Stimulated activated CD4-positive, alpha-beta T cell treated with anti-CD3 and anti-CD28 coated beads, Interleukin-15, amount 100 ng/mL, for 48 hours (primary cell): ENCODE measurements at regions not wholly inside any gene's neighbourhood (a gene's known extent, or its start where the extent isn't known, plus 50 kb on each side); places are given as distances from the start of the nearest gene placed in this dataset.
"Not testable (repeated sequence)": the region's sequence is repeated elsewhere in the genome, so short reads cannot be mapped to it uniquely, and the experiment has no call there.

Experiments used
- DNase-seq, 2 donors: peaks; one replicate each; pipeline ENCODE4 v3.0.0-alpha.2; 2020; ENCODE audit warnings: low read depth in 2 of 2

- DNase-seq = no peak
Measured at GRCh38 chr20:48381353-48382120, 446.3 kb downstream of the PREX1 start.

- no peak for DNase-seq
Measured at GRCh38 chr20:48380661-48381060, 447.1 kb downstream of the PREX1 start.

GRCh38 chr20:48378976-48379675, 448.7 kb downstream of the PREX1 start:
- no peak for DNase-seq

GRCh38 chr20:48377940-48378339, 449.9 kb downstream of the PREX1 start:
- no peak for DNase-seq

GRCh38 chr20:48375804-48376203, 452.0 kb downstream of the PREX1 start:
- DNase-seq = no peak

- no peak for DNase-seq
Measured at GRCh38 chr20:48374991-48375595, 452.7 kb downstream of the PREX1 start.

- not testable (repeated sequence) for DNase-seq
Measured at GRCh38 chr20:48374031-48374907, 453.5 kb downstream of the PREX1 start.

GRCh38 chr20:48373555-48373934, 454.3 kb downstream of the PREX1 start:
- DNase-seq = no peak

- DNase-seq = not testable (repeated sequence)
Measured at GRCh38 chr20:48372851-48373554, 454.8 kb downstream of the PREX1 start.

- no peak for DNase-seq
Measured at GRCh38 chr20:48371211-48371610, 456.6 kb downstream of the PREX1 start.

- not testable (repeated sequence) for DNase-seq
Measured at GRCh38 chr20:48368580-48369021, 459.2 kb downstream of the PREX1 start.

- not testable (repeated sequence) for DNase-seq
Measured at GRCh38 chr20:48367541-48368358, 460.0 kb downstream of the PREX1 start.

- DNase-seq = no peak
Measured at GRCh38 chr20:48366230-48366629, 461.6 kb downstream of the PREX1 start.

GRCh38 chr20:48364688-48365421, 462.9 kb downstream of the PREX1 start:
- no peak for DNase-seq

- DNase-seq = no peak
Measured at GRCh38 chr20:48364055-48364454, 463.7 kb downstream of the PREX1 start.

GRCh38 chr20:48360342-48360975, 467.3 kb downstream of the PREX1 start:
- no peak for DNase-seq

GRCh38 chr20:48359692-48360341, 468.0 kb downstream of the PREX1 start:
- no peak for DNase-seq

GRCh38 chr20:48359055-48359390, 468.8 kb downstream of the PREX1 start:
- not testable (repeated sequence) for DNase-seq
